ENCODE measurements at regions not wholly inside any gene's neighbourhood (a gene's known extent, or its start where the extent isn't known, plus 50 kb on each side); places are given as distances from the start of the nearest gene placed in this dataset.

GRCh38 chr2:180846756-180847472, 133.5 kb upstream of the UBE2E3 start:
- TF ChIP-seq EZH2phosphoT487 (IDR thresholded peaks at IDR 0.05; ENCODE audit: low read length): no peak
- TF ChIP-seq, protein P1, sequence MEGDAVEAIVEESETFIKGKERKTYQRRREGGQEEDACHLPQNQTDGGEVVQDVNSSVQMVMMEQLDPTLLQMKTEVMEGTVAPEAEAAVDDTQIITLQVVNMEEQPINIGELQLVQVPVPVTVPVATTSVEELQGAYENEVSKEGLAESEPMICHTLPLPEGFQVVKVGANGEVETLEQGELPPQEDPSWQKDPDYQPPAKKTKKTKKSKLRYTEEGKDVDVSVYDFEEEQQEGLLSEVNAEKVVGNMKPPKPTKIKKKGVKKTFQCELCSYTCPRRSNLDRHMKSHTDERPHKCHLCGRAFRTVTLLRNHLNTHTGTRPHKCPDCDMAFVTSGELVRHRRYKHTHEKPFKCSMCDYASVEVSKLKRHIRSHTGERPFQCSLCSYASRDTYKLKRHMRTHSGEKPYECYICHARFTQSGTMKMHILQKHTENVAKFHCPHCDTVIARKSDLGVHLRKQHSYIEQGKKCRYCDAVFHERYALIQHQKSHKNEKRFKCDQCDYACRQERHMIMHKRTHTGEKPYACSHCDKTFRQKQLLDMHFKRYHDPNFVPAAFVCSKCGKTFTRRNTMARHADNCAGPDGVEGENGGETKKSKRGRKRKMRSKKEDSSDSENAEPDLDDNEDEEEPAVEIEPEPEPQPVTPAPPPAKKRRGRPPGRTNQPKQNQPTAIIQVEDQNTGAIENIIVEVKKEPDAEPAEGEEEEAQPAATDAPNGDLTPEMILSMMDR (IDR thresholded peaks at IDR 0.05; ENCODE audit: low read length): 0 out of 2 replicates have a peak, but pooled peaks have one; percentile 7
